Mesenchymal stem cell (in vitro differentiated cells and primary cell): ENCODE measurements at regions not wholly inside any gene's neighbourhood (a gene's known extent, or its start where the extent isn't known, plus 50 kb on each side); places are given as distances from the start of the nearest gene placed in this dataset.
"Not testable (repeated sequence)": the region's sequence is repeated elsewhere in the genome, so short reads cannot be mapped to it uniquely, and the experiment has no call there.

Source experiments
- DNase-seq: peaks from one replicate; pipeline ENCODE4 v3.0.0-alpha.2; 2013
- H2AFZ ChIP-seq: one replicate; pipeline ENCODE4 v1.6.1; 2013; ENCODE audit warnings: low read depth, mild to moderate bottlenecking, control low read depth, inconsistent platforms, low read length, moderate library complexity
- H2AK5ac ChIP-seq: 2 replicates; pipeline ENCODE4 v1.6.1; 2013; ENCODE audit warnings: low read length, moderate library complexity, mild to moderate bottlenecking, inconsistent platforms; ENCODE audit not compliant: severe bottlenecking
- H2BK120ac ChIP-seq: one replicate; pipeline ENCODE4 v1.6.1; 2013; ENCODE audit warnings: low read depth, mild to moderate bottlenecking, inconsistent platforms, low read length, moderate library complexity
- H2BK12ac ChIP-seq, 2 experiments: one replicate each; pipeline ENCODE4 v1.6.1; 2013; ENCODE audit warnings: inconsistent platforms in 2 of 2, low read length in 2 of 2, mild to moderate bottlenecking in 2 of 2, moderate library complexity in 2 of 2, control low read depth in 1 of 2
- H2BK15ac ChIP-seq: one replicate; pipeline ENCODE4 v1.6.1; 2013; ENCODE audit warnings: mild to moderate bottlenecking, low read depth, inconsistent platforms; ENCODE audit not compliant: poor library complexity, severe bottlenecking
- H2BK5ac ChIP-seq: 2 replicates; pipeline ENCODE4 v1.6.1; 2013; ENCODE audit warnings: low read depth, mild to moderate bottlenecking, low read length, control low read depth, inconsistent platforms; ENCODE audit not compliant: poor library complexity, severe bottlenecking
- H3K14ac ChIP-seq, 2 experiments: one replicate each; pipeline ENCODE4 v1.6.1; 2013; ENCODE audit warnings: inconsistent platforms in 2 of 2, low read length in 2 of 2, control low read depth in 1 of 2, mild to moderate bottlenecking in 1 of 2, moderate library complexity in 1 of 2
- H3K18ac ChIP-seq, 2 experiments: one replicate each; pipeline ENCODE4 v1.6.1; 2013; ENCODE audit warnings: inconsistent platforms in 2 of 2, low read length in 2 of 2, control low read depth in 1 of 2, low read depth in 1 of 2, mild to moderate bottlenecking in 1 of 2
- H3K23ac ChIP-seq, 2 experiments: one replicate each; pipeline ENCODE4 v1.6.1; 2013; ENCODE audit warnings: inconsistent platforms in 2 of 2, low read length in 2 of 2, mild to moderate bottlenecking in 2 of 2, moderate library complexity in 2 of 2, control low read depth in 1 of 2
- H3K27ac ChIP-seq: 2 replicates; pipeline ENCODE4 v1.5.1; 2013; ENCODE audit warnings: mild to moderate bottlenecking, moderate library complexity, low read length, control low read depth, inconsistent platforms; ENCODE audit not compliant: poor library complexity, severe bottlenecking
- H3K27me3 ChIP-seq, 2 experiments: 2 replicates each; pipeline versions ENCODE4 v1.6.1 to v1.7.0; 2013; ENCODE audit warnings: low read length in 2 of 2, mild to moderate bottlenecking in 2 of 2, moderate library complexity in 2 of 2, control low read depth in 1 of 2, inconsistent platforms in 1 of 2; ENCODE audit not compliant: control insufficient read depth in 1 of 2, insufficient read depth in 1 of 2
- H3K36me3 ChIP-seq, 2 experiments: 2 replicates each; pipeline versions ENCODE4 v1.6.1 to v1.7.0; 2013; ENCODE audit warnings: low read length in 2 of 2, control low read depth in 1 of 2, inconsistent platforms in 1 of 2, low read depth in 1 of 2, mild to moderate bottlenecking in 1 of 2; ENCODE audit not compliant: insufficient read depth in 2 of 2, control insufficient read depth in 1 of 2
- H3K4ac ChIP-seq, 2 experiments: one replicate each; pipeline ENCODE4 v1.6.1; 2013; ENCODE audit warnings: inconsistent platforms in 2 of 2, low read length in 2 of 2, mild to moderate bottlenecking in 2 of 2, moderate library complexity in 2 of 2, control low read depth in 1 of 2, low read depth in 1 of 2
- H3K4me1 ChIP-seq: 2 replicates; pipeline ENCODE4 v1.6.1; 2013; ENCODE audit warnings: low read depth, low read length, control low read depth; ENCODE audit not compliant: control insufficient read depth, insufficient read depth
- H3K4me2 ChIP-seq: 2 replicates; pipeline ENCODE4 v1.6.1; 2013; ENCODE audit warnings: low read length, mild to moderate bottlenecking, inconsistent platforms; ENCODE audit not compliant: poor library complexity, severe bottlenecking
- H3K4me3 ChIP-seq, 2 experiments: 2 replicates each; pipeline versions ENCODE4 v1.5.1 to v1.7.0; 2013; ENCODE audit warnings: low read length in 2 of 2, mild to moderate bottlenecking in 2 of 2, control low read depth in 1 of 2, low read depth in 1 of 2; ENCODE audit not compliant: insufficient read depth in 1 of 2
- H3K79me1 ChIP-seq: replicated peaks from 2 replicates; pipeline ENCODE4 v1.6.1; 2013; ENCODE audit warnings: mild to moderate bottlenecking, control low read depth, low read length, inconsistent platforms; ENCODE audit not compliant: poor library complexity, severe bottlenecking
- H3K9ac ChIP-seq: 2 replicates; pipeline ENCODE4 v1.7.0; 2013; ENCODE audit warnings: mild to moderate bottlenecking, low read length, moderate library complexity
- H3K9me3 ChIP-seq: 2 replicates; pipeline ENCODE4 v1.7.0; 2013; ENCODE audit warnings: mild to moderate bottlenecking, low read length; ENCODE audit not compliant: control insufficient read depth
- H4K8ac ChIP-seq: one replicate; pipeline ENCODE4 v1.6.1; 2013; ENCODE audit warnings: inconsistent platforms, mild to moderate bottlenecking, low read length, moderate library complexity
- H4K91ac ChIP-seq: one replicate; pipeline ENCODE4 v1.6.1; 2013; ENCODE audit warnings: mild to moderate bottlenecking, low read length, inconsistent platforms
- WGBS: methylation state at CpG from one replicate; pipeline ENCODE4 v1.1.7; 2013; ENCODE audit warnings: mixed read lengths; 5-methylcytosine and 5-hydroxymethylcytosine counted together

GRCh38 chr7:55311892-55312291 lies 53.2 kb upstream of the LANCL2 start:
- H2BK5ac ChIP-seq, H2AFZ ChIP-seq, H3K4me1 ChIP-seq, H4K8ac ChIP-seq, H2BK15ac ChIP-seq, H3K36me3 ChIP-seq, H3K18ac ChIP-seq, H3K27ac ChIP-seq, DNase-seq, H3K9me3 ChIP-seq, H3K9ac ChIP-seq, H3K4me3 ChIP-seq, H2BK120ac ChIP-seq, H3K79me1 ChIP-seq, H3K23ac ChIP-seq, H4K91ac ChIP-seq, H3K4me2 ChIP-seq, H2AK5ac ChIP-seq, H3K4ac ChIP-seq, H3K14ac ChIP-seq, H2BK12ac ChIP-seq: not testable (repeated sequence)
- peaks cover 0 to 17% of the 10 kb centered on the region in 2 experiments for H3K27me3 ChIP-seq
- WGBS: 89% methylated on average over 18 of the region's 27 CpGs

GRCh38 chr7:55313671-55314070 lies 51.5 kb upstream of the LANCL2 start:
- H3K4me2 ChIP-seq, H3K9ac ChIP-seq, H2BK5ac ChIP-seq, H3K18ac ChIP-seq, H2AFZ ChIP-seq, H4K8ac ChIP-seq, H3K14ac ChIP-seq, H2AK5ac ChIP-seq, H4K91ac ChIP-seq, DNase-seq, H3K4me3 ChIP-seq, H3K9me3 ChIP-seq, H3K27ac ChIP-seq, H2BK120ac ChIP-seq, H2BK12ac ChIP-seq, H3K36me3 ChIP-seq, H2BK15ac ChIP-seq, H3K4ac ChIP-seq, H3K79me1 ChIP-seq, H3K4me1 ChIP-seq, H3K23ac ChIP-seq: not testable (repeated sequence)
- H3K27me3 ChIP-seq: peaks cover 0 to 17% of the 10 kb centered on the region in 2 experiments
- 71% methylated on average over 5 of the region's 5 CpGs for WGBS

GRCh38 chr7:55314967-55315366 lies 50.2 kb upstream of the LANCL2 start:
- H2BK12ac ChIP-seq: no peak overlapping the region
- no peak overlapping the region for H2BK5ac ChIP-seq
- H3K27me3 ChIP-seq: peaks cover 0 to 17% of the 10 kb centered on the region in 2 experiments
- no peaks in the 10 kb centered on the region for H3K36me3 ChIP-seq
- H3K4me3 ChIP-seq: no peak overlapping the region
- H3K4me2 ChIP-seq: no peak overlapping the region
- no peak overlapping the region for H4K8ac ChIP-seq
- WGBS: 65% methylated on average over 6 of the region's 8 CpGs
- H3K14ac ChIP-seq: no peak overlapping the region
- H3K23ac ChIP-seq: no peak overlapping the region
- no peaks in the 10 kb centered on the region for H3K79me1 ChIP-seq
- H3K4me1 ChIP-seq: no peaks in the 10 kb centered on the region
- no peak overlapping the region for H3K18ac ChIP-seq
- H3K9ac ChIP-seq: no peak overlapping the region
- DNase-seq: no peak
- H3K27ac ChIP-seq: no peak overlapping the region
- no peak overlapping the region for H2AFZ ChIP-seq
- no peak overlapping the region for H2BK15ac ChIP-seq
- H3K9me3 ChIP-seq: no peaks in the 10 kb centered on the region
- no peak overlapping the region for H2BK120ac ChIP-seq
- no peak overlapping the region for H2AK5ac ChIP-seq
- no peak overlapping the region for H4K91ac ChIP-seq
- no peak overlapping the region for H3K4ac ChIP-seq
